ENCODE measurements at regions not wholly inside any gene's neighbourhood (a gene's known extent, or its start where the extent isn't known, plus 50 kb on each side); places are given as distances from the start of the nearest gene placed in this dataset.
"Not testable (repeated sequence)": the region's sequence is repeated elsewhere in the genome, so short reads cannot be mapped to it uniquely, and the experiment has no call there.

DNA sequence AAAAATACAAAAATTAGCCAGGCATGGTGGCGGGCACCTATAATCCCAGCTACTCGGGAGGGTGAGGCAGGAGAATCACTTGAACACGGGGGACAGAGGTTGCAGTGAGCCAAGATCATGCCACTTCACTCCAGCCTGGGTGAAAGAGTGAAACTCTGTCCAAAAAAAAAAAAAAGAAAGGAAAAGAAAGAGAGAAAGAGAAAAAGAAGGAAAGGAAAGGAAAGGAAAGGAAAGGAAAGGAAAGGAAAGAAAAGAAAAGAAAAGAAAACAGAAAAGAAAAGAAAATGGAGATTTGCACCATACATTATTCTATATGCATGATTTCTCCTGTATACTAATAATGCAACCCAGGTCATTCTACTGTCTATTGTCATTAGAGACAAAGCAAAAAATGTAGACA, 421.5 kb downstream of the PCDH19 start:
- WGBS = 86% methylated on average over 2 of the region's 3 CpGs
- H3K4me1 ChIP-seq (replicated peaks); H3K36me3 ChIP-seq; H3K4me3 ChIP-seq; intact Hi-C loops (cut with DNase I); H3K27ac ChIP-seq; DNase-seq (ENCODE audit: low spot score); H3K27me3 ChIP-seq (replicated peaks; ENCODE audit: insufficient read depth); H3K9me3 ChIP-seq: not testable (repeated sequence)

- Histone ChIP-seq H3K36me3 (no peaks in the 10 kb centered on the region), H3K27me3 (replicated peaks; ENCODE audit: insufficient read depth) (no peaks in the 10 kb centered on the region), H3K9me3 (no peaks in the 10 kb centered on the region), H3K27ac (no peak overlapping the region), H3K4me3 (no peak overlapping the region), H3K4me1 (replicated peaks) (no peaks in the 10 kb centered on the region)
- intact Hi-C loops (cut with DNase I) = no loop called here
- 83% methylated on average over 3 of the region's 3 CpGs for WGBS
- DNase-seq (ENCODE audit: low spot score) = no peak
- TF ChIP-seq POLR2AphosphoS5 (IDR thresholded peaks at IDR 0.05) (no peak), CTCF (IDR thresholded peaks at IDR 0.05) (no peak), POLR2A (IDR thresholded peaks at IDR 0.05) (no peak)
Observed at GRCh38 chrX:99973572-99974226, 436.4 kb downstream of the PCDH19 start.

DNA sequence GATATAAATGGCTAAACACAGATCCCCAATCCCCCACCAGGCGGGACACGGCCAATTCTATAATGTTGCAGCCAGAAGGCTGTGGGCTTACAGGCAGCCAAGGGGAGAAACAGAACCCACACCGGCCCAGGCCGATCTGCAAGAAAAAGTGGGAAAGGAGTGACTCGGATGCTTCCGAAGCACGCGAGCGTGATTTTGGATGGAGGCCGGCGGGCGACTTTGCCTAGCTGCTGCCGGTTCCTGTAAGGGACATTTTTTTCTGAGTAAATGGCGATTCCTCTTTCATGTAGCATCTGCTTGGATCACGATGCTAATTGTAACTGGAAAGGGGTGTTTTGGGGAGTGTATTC, 470.2 kb downstream of the PCDH19 start:
- Histone ChIP-seq H3K4me1 (replicated peaks) (no peaks in the 10 kb centered on the region), H3K27ac (no peak overlapping the region), H3K36me3 (no peaks in the 10 kb centered on the region), H3K27me3 (replicated peaks; ENCODE audit: insufficient read depth) (no peaks in the 10 kb centered on the region), H3K4me3 (no peak overlapping the region), H3K9me3 (no peaks in the 10 kb centered on the region)
- no peak for DNase-seq (ENCODE audit: low spot score)
- intact Hi-C loops (cut with DNase I) = no loop called here
- 68% methylated on average over 14 of the region's 15 CpGs for WGBS
- TF ChIP-seq POLR2AphosphoS5 (IDR thresholded peaks at IDR 0.05) (no peak), POLR2A (IDR thresholded peaks at IDR 0.05) (no peak), CTCF (IDR thresholded peaks at IDR 0.05) (no peak)

- DNase-seq (ENCODE audit: low spot score); H3K4me3 ChIP-seq; H3K9me3 ChIP-seq; H3K27me3 ChIP-seq (replicated peaks; ENCODE audit: insufficient read depth); H3K27ac ChIP-seq; intact Hi-C loops (cut with DNase I); H3K36me3 ChIP-seq; H3K4me1 ChIP-seq (replicated peaks): not testable (repeated sequence)
- 56% methylated on average over 14 of the region's 29 CpGs for WGBS
Observed at GRCh38 chrX:99939206-99939882, 470.7 kb downstream of the PCDH19 start.

GRCh38 chrX:99938464-99938863, 471.6 kb downstream of the PCDH19 start:
- Histone ChIP-seq H3K27me3 (replicated peaks; ENCODE audit: insufficient read depth) (no peaks in the 10 kb centered on the region), H3K4me3 (no peak overlapping the region), H3K36me3 (no peaks in the 10 kb centered on the region), H3K9me3 (no peaks in the 10 kb centered on the region), H3K4me1 (replicated peaks) (no peaks in the 10 kb centered on the region), H3K27ac (no peak overlapping the region)
- intact Hi-C loops (cut with DNase I) = no loop called here
- 95% methylated on average over 9 of the region's 10 CpGs for WGBS
- no peak for DNase-seq (ENCODE audit: low spot score)
- TF ChIP-seq CTCF (IDR thresholded peaks at IDR 0.05) (no peak), POLR2AphosphoS5 (IDR thresholded peaks at IDR 0.05) (no peak), POLR2A (IDR thresholded peaks at IDR 0.05) (no peak)

GRCh38 chrX:99933865-99934264, 476.2 kb downstream of the PCDH19 start:
- Histone ChIP-seq H3K27ac (no peak overlapping the region), H3K4me1 (replicated peaks) (no peaks in the 10 kb centered on the region), H3K9me3 (no peaks in the 10 kb centered on the region), H3K36me3 (no peaks in the 10 kb centered on the region), H3K4me3 (no peak overlapping the region), H3K27me3 (replicated peaks; ENCODE audit: insufficient read depth) (no peaks in the 10 kb centered on the region)
- no peak for DNase-seq (ENCODE audit: low spot score)
- TF ChIP-seq CTCF (IDR thresholded peaks at IDR 0.05) (no peak), POLR2A (IDR thresholded peaks at IDR 0.05) (no peak), POLR2AphosphoS5 (IDR thresholded peaks at IDR 0.05) (no peak)
- intact Hi-C loops (cut with DNase I) = no loop called here
- WGBS = 81% methylated on average over 1 of the region's 1 CpG
